Breast epithelium (tissue), 3 donors: ENCODE measurements at regions not wholly inside any gene's neighbourhood (a gene's known extent, or its start where the extent isn't known, plus 50 kb on each side); places are given as distances from the start of the nearest gene placed in this dataset.

Experiments
- POLR2A ChIP-seq: fragments of 450-650 bp; IDR thresholded peaks from one replicate; pipeline ENCODE4 v1.6.1; 2016; ENCODE audit warnings: antibody characterized with exemption, mild to moderate bottlenecking, moderate library complexity
- TF ChIP-seq, protein P1 (sequence below), 3 donors: fragments of 450-650 bp; IDR thresholded peaks; one replicate each; pipeline ENCODE4 v1.5.1; 2016 to 2017; ENCODE audit warnings: antibody characterized with exemption in 3 of 3, mild to moderate bottlenecking in 3 of 3, moderate library complexity in 3 of 3

DNA sequence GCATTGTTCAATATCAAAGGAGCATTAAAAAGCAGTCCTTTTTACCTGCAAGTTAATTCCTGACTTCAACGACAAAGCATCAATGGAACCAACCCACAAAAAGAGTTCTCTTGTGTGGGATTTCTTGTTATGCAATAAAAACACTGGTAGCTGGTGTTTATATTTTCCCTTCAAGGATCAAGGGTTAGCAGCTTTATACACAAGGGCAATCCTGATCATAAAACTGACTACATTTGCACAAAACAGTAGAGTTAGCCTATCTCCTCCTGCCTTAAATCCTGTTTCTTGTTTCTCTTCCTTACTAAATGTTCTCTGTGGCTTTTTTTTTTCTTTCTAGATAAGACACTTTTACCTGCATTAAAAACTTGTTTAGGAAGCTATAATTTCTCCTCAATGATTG, 306.4 kb downstream of the SLCO4C1 start:
- TF ChIP-seq, protein P1, sequence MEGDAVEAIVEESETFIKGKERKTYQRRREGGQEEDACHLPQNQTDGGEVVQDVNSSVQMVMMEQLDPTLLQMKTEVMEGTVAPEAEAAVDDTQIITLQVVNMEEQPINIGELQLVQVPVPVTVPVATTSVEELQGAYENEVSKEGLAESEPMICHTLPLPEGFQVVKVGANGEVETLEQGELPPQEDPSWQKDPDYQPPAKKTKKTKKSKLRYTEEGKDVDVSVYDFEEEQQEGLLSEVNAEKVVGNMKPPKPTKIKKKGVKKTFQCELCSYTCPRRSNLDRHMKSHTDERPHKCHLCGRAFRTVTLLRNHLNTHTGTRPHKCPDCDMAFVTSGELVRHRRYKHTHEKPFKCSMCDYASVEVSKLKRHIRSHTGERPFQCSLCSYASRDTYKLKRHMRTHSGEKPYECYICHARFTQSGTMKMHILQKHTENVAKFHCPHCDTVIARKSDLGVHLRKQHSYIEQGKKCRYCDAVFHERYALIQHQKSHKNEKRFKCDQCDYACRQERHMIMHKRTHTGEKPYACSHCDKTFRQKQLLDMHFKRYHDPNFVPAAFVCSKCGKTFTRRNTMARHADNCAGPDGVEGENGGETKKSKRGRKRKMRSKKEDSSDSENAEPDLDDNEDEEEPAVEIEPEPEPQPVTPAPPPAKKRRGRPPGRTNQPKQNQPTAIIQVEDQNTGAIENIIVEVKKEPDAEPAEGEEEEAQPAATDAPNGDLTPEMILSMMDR (IDR thresholded peaks at IDR 0.05), result no peak
- no peak for TF ChIP-seq POLR2A
